ENCODE measurements at regions not wholly inside any gene's neighbourhood (a gene's known extent, or its start where the extent isn't known, plus 50 kb on each side); places are given as distances from the start of the nearest gene placed in this dataset.

DNA sequence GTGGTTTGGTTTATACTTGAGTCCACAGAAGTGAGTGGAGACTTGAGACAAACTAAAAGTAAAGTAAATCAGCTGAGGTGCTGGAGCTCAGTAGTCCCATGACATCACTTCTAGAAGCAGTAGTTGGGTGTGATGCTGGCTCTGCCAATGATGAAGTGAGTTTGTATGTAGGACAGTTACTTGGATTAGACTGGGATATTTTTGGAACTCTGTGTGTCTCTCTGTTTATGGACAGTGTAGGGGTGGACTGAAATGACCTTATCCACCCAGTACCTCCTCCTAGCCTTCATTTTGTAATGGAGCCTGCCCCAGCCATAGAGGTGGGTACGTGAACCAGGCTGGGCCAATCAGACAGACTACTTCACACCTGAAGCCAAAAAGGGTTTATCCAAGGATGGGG is 52.2 kb downstream of the POLR1D start:
- Histone ChIP-seq H3K27me3 (ENCODE audit: control insufficient read depth in 3 of 3, insufficient read depth in 3 of 3, low read length in 2 of 3) (no peaks in the 10 kb centered on the region), H3K4me1 (ENCODE audit: control insufficient read depth in 5 of 5, insufficient read depth in 5 of 5, low read length in 5 of 5) (peaks cover 0 to 3% (median 0%) of the 10 kb centered on the region in 5 donors), H3K36me3 (ENCODE audit: control insufficient read depth in 4 of 4, insufficient read depth in 4 of 4, low read length in 4 of 4) (no peaks in the 10 kb centered on the region), H3K9me3 (ENCODE audit: control insufficient read depth in 4 of 4, insufficient read depth in 3 of 4, low read length in 3 of 4) (peaks cover 0 to 3% (median 0%) of the 10 kb centered on the region in 4 donors), H3K4me3 (no peak overlapping the region), H3K27ac (ENCODE audit: low read depth in 1 of 2, low read length in 1 of 2) (no peak overlapping the region), H3K9ac (ENCODE audit: insufficient read depth in 1 of 2, low read length in 2 of 2) (no peak overlapping the region)
- WGBS, 2 donors: 91 to 96% methylated on average over 1 of the region's 1 CpG
- ATAC-seq (ENCODE audit: insufficient read depth, low FRiP score): no peak
- peak in 1 of 3 donors; percentile 18 for DNase-seq
- no peak for TF ChIP-seq CTCF (IDR thresholded peaks at IDR 0.05; ENCODE audit: control extremely low read depth, extremely low read depth)

DNA sequence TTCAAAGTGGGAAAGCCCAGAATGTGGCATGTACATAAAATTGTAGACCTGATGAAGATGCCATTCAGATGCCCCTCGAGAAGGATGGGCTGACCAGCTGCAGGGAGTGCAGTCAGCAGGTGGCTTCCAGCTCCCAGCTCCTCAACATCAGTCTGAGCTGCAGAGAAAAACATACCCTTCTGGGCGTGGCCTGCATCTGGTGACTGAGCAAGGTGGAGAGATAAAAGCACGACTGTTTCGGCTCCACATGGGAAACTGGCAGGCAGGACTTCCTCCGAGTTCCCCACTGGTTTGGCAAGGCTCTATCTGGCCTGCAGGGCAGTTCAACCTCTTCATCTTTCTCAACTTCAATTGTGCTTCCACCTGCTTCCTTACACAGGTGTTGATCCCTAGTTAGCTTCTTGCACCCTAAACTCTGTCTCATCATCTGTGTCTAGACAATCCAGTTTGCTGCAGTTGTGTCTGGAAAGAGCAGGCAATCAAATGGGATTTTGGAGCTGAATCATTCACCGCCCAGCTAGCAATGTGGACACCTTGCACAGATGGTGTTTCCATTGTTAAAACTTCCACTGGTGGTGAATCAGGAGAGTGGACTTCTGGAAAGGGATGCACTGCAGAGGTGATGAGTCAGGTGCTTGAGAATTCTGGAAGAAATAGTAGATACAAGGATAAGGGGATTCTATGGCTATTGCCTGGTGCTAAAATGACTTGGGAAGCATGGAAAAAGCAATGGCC is 56.8 kb downstream of the POLR1D start:
- TF ChIP-seq CTCF (IDR thresholded peaks at IDR 0.05; ENCODE audit: control extremely low read depth, extremely low read depth): no peak
- no peak overlapping the region for H3K27ac ChIP-seq (ENCODE audit: low read depth in 1 of 2, low read length in 1 of 2)
- H3K36me3 ChIP-seq (ENCODE audit: control insufficient read depth in 4 of 4, insufficient read depth in 4 of 4, low read length in 4 of 4): no peaks in the 10 kb centered on the region
- H3K4me1 ChIP-seq (ENCODE audit: control insufficient read depth in 5 of 5, insufficient read depth in 5 of 5, low read length in 5 of 5): peaks cover 0 to 3% (median 0%) of the 10 kb centered on the region in 5 donors
- H3K4me3 ChIP-seq: no peak overlapping the region
- peaks cover 0 to under 1% (median 0%) of the 10 kb centered on the region in 4 donors for H3K9me3 ChIP-seq (ENCODE audit: control insufficient read depth in 4 of 4, insufficient read depth in 3 of 4, low read length in 3 of 4)
- DNase-seq: no peak
- no peaks in the 10 kb centered on the region for H3K27me3 ChIP-seq (ENCODE audit: control insufficient read depth in 3 of 3, insufficient read depth in 3 of 3, low read length in 2 of 3)
- WGBS, 2 donors: 73% methylated on average over 6 of the region's 6 CpGs
- ATAC-seq (ENCODE audit: insufficient read depth, low FRiP score): no peak
- no peak overlapping the region for H3K9ac ChIP-seq (ENCODE audit: insufficient read depth in 1 of 2, low read length in 2 of 2)

DNA sequence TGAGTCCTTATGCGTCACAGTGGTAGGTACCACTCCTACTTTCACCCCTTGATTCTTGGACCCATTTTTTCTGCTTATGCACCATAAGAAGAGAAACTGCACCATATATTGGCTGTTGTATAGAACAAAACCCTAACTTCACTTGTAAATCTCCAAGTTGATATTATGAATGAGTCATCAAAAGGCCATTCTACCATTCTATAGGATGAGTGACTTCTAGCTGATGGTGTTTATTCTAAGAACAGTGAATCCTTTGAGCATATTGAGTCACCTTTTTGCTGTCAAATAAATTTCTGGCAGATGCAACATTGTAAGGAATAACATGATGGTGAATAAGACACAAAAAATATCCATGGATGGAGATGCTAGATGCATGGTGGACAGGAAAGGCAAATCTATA is 57.7 kb downstream of the POLR1D start:
- WGBS, 2 donors: 96 to 97% methylated on average over 1 of the region's 1 CpG
- no peak for TF ChIP-seq CTCF (IDR thresholded peaks at IDR 0.05; ENCODE audit: control extremely low read depth, extremely low read depth)

More for the DNA sequence above, 57.7 kb downstream of the POLR1D start:
- no peaks in the 10 kb centered on the region for H3K36me3 ChIP-seq (ENCODE audit: control insufficient read depth in 4 of 4, insufficient read depth in 4 of 4, low read length in 4 of 4)
- no peaks in the 10 kb centered on the region for H3K4me1 ChIP-seq (ENCODE audit: control insufficient read depth in 5 of 5, insufficient read depth in 5 of 5, low read length in 5 of 5)
- no peak overlapping the region for H3K4me3 ChIP-seq
- H3K27me3 ChIP-seq (ENCODE audit: control insufficient read depth in 3 of 3, insufficient read depth in 3 of 3, low read length in 2 of 3): no peaks in the 10 kb centered on the region
- H3K27ac ChIP-seq (ENCODE audit: low read depth in 1 of 2, low read length in 1 of 2): no peak overlapping the region
- DNase-seq (no peak), ATAC-seq (ENCODE audit: insufficient read depth, low FRiP score) (no peak)
- H3K9ac ChIP-seq (ENCODE audit: insufficient read depth in 1 of 2, low read length in 2 of 2): no peak overlapping the region
- H3K9me3 ChIP-seq (ENCODE audit: control insufficient read depth in 4 of 4, insufficient read depth in 3 of 4, low read length in 3 of 4): peaks cover 0 to 3% (median 0%) of the 10 kb centered on the region in 4 donors

All from lung (tissue), 11 donors.